PC-9 (cell line): ENCODE measurements at regions not wholly inside any gene's neighbourhood (a gene's known extent, or its start where the extent isn't known, plus 50 kb on each side); places are given as distances from the start of the nearest gene placed in this dataset.

Source experiments
- CTCF ChIP-seq: fragments of 200-600 bp; sonication (generic); conservative IDR thresholded peaks from 2 replicates; pipeline ENCODE4 v1.6.1; 2017; ENCODE audit warnings: mixed run types, antibody characterized with exemption, mild to moderate bottlenecking, moderate library complexity
- EZH2 ChIP-seq: fragments of 200-600 bp; sonication (generic); IDR thresholded peaks from 2 replicates; pipeline ENCODE4 v1.8.0; 2017; ENCODE audit warnings: antibody characterized with exemption, low read depth

GRCh38 chr9:97793067-97793466 lies 60.0 kb upstream of the FOXE1 start:
- TF ChIP-seq CTCF (no peak), EZH2 (no peak)
